OCI-LY1 (cell line): ENCODE measurements at regions not wholly inside any gene's neighbourhood (a gene's known extent, or its start where the extent isn't known, plus 50 kb on each side); places are given as distances from the start of the nearest gene placed in this dataset.
"Not testable (repeated sequence)": the region's sequence is repeated elsewhere in the genome, so short reads cannot be mapped to it uniquely, and the experiment has no call there.

Source experiments
- EZH2 ChIP-seq: fragments of 200-600 bp; sonication (generic), shearing (Covaris generic); IDR thresholded peaks from 2 replicates; pipeline ENCODE4 v1.8.0; 2017; ENCODE audit warnings: borderline replicate concordance, mixed run types, mild to moderate bottlenecking, antibody characterized with exemption, low read length, moderate library complexity, mixed read lengths
- TF ChIP-seq, protein P1 (sequence below): fragments of 200-600 bp; sonication (generic), shearing (Covaris generic); IDR thresholded peaks from 2 replicates; pipeline ENCODE4 v1.5.1; 2017; ENCODE audit warnings: mild to moderate bottlenecking, antibody characterized with exemption, low read length, moderate library complexity, mixed read lengths

DNA sequence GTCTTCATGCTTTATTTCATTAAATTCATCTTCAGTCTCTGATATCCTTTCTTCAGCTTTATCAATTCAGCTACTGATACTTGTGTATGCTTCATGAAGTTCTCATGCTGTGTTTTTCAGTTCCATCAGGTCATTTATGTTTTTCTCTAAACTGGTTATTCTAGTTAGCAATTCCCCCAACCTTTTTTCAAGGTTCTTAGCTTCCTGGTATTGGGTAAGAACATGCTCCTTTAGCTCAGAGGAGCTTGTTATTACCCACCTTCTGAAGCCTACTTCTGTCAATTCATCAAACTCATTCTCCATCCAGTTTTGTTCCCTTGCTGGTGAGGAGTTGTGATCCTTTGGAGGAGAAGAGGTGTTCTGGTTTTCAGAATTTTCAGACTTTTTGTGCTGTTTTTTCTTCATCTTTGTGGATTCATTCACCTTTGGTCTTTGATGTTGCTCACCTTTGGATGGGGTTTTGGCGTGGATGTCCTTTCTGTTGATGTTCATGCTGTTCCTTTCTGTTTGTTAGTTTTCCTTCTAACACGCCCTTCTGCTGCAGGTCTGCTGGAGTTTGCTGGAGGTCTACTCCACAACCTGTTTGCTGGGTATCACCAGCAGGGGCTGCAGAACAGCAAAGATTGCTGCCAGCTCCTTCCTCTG, 69.9 kb upstream of the PCSK5 start:
- not testable (repeated sequence) for TF ChIP-seq EZH2
- TF ChIP-seq, protein P1, sequence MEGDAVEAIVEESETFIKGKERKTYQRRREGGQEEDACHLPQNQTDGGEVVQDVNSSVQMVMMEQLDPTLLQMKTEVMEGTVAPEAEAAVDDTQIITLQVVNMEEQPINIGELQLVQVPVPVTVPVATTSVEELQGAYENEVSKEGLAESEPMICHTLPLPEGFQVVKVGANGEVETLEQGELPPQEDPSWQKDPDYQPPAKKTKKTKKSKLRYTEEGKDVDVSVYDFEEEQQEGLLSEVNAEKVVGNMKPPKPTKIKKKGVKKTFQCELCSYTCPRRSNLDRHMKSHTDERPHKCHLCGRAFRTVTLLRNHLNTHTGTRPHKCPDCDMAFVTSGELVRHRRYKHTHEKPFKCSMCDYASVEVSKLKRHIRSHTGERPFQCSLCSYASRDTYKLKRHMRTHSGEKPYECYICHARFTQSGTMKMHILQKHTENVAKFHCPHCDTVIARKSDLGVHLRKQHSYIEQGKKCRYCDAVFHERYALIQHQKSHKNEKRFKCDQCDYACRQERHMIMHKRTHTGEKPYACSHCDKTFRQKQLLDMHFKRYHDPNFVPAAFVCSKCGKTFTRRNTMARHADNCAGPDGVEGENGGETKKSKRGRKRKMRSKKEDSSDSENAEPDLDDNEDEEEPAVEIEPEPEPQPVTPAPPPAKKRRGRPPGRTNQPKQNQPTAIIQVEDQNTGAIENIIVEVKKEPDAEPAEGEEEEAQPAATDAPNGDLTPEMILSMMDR: not testable (repeated sequence)
